Adrenal gland (tissue), 5 donors: ENCODE measurements at regions not wholly inside any gene's neighbourhood (a gene's known extent, or its start where the extent isn't known, plus 50 kb on each side); places are given as distances from the start of the nearest gene placed in this dataset.

Experiments used
- CTCF ChIP-seq, 6 experiments: fragments of 450-650 bp in 4 of 6; fragments of 200-600 bp in 2 of 6; sonication (generic) in 1 of 6; IDR thresholded peaks; 1 replicate in 5 of 6; 2 replicates in 1 of 6; pipeline versions ENCODE4 v1.5.1 to v1.8.0; 2016 to 2021; ENCODE audit warnings: antibody characterized with exemption in 6 of 6, mild to moderate bottlenecking in 2 of 6, moderate library complexity in 1 of 6
- POLR2A ChIP-seq, 2 donors: fragments of 450-650 bp; IDR thresholded peaks; one replicate each; pipeline ENCODE4 v1.6.1; 2017; ENCODE audit warnings: antibody characterized with exemption in 2 of 2, mild to moderate bottlenecking in 2 of 2, moderate library complexity in 1 of 2
- donor health status: DM: no; HTN: no; CAD: no.

GRCh38 chr3:152606146-152606545 lies 228.8 kb upstream of the P2RY1 start:
- TF ChIP-seq CTCF (IDR thresholded peaks at IDR 0.05) = no peak
- TF ChIP-seq POLR2A (IDR thresholded peaks at IDR 0.05) = no peak
